ENCODE measurements at regions not wholly inside any gene's neighbourhood (a gene's known extent, or its start where the extent isn't known, plus 50 kb on each side); places are given as distances from the start of the nearest gene placed in this dataset.

GRCh38 chr6:167672738-167673137 is 154.0 kb upstream of the AFDN start:
- H3K27ac ChIP-seq (ENCODE audit: insufficient read depth, low read length), result no peak overlapping the region
- no peak overlapping the region for H3K4me3 ChIP-seq (replicated peaks in 1 of 4; ENCODE audit: control extremely low read depth in 1 of 4, insufficient read depth in 1 of 4, low read depth in 3 of 4, low read length in 4 of 4)
- TF ChIP-seq EZH2 (IDR thresholded peaks at IDR 0.05; ENCODE audit: low read length, missing control alignments) (no peak), CTCF (conservative IDR thresholded peaks at IDR 0.05 in 1 of 2, IDR thresholded peaks at IDR 0.05 in 1 of 2; ENCODE audit: low read depth in 1 of 2, low read length in 2 of 2) (no peak)
- no peaks in the 10 kb centered on the region for H4K20me1 ChIP-seq (ENCODE audit: control insufficient read depth, extremely low read depth, insufficient read depth, low read length)
- H3K79me2 ChIP-seq (ENCODE audit: control insufficient read depth, insufficient read depth, low read length), result no peaks in the 10 kb centered on the region
- H3K36me3 ChIP-seq (ENCODE audit: control insufficient read depth, insufficient read depth, low read length), result no peaks in the 10 kb centered on the region
- H3K9me3 ChIP-seq (ENCODE audit: control insufficient read depth, insufficient read depth, low read depth, low read length), result no peaks in the 10 kb centered on the region
- H3K4me2 ChIP-seq (ENCODE audit: extremely low read depth, insufficient read depth, low read length), result no peak overlapping the region
- H2AFZ ChIP-seq (ENCODE audit: low read length), result no peak overlapping the region
- DNase-seq (ENCODE audit: low read depth in 2 of 2), result no peak
- H3K9ac ChIP-seq (ENCODE audit: insufficient read depth, low read length), result no peak overlapping the region
- H3K27me3 ChIP-seq (ENCODE audit: control insufficient read depth, insufficient read depth, low read length), result no peaks in the 10 kb centered on the region
- no peaks in the 10 kb centered on the region for H3K4me1 ChIP-seq (ENCODE audit: control insufficient read depth, extremely low read depth, insufficient read depth, low read length)

DNA sequence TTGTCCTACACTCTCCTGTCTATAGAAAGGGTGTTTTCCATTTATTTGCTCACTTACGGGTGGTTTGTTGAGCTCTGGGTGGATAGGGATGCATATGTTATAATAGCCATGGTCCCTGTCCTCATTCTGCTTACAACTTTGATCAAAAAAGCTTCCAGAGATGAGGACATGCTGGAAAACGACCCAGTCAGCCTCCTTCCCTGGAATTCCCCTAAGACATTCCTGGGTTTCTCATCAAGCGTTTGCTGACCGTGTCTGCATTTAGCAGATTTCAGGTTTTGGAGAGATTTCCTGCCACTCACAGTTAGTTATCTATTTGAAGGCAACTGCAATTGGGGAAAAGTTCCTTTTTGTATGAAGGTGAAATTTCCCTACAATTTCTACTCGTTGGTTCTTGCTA is 152.8 kb upstream of the AFDN start:
- Histone ChIP-seq H3K4me3 (replicated peaks in 1 of 4; ENCODE audit: control extremely low read depth in 1 of 4, insufficient read depth in 1 of 4, low read depth in 3 of 4, low read length in 4 of 4) (no peak overlapping the region), H3K27ac (ENCODE audit: insufficient read depth, low read length) (no peak overlapping the region), H3K9ac (ENCODE audit: insufficient read depth, low read length) (no peak overlapping the region), H3K79me2 (ENCODE audit: control insufficient read depth, insufficient read depth, low read length) (no peaks in the 10 kb centered on the region), H3K27me3 (ENCODE audit: control insufficient read depth, insufficient read depth, low read length) (no peaks in the 10 kb centered on the region), H2AFZ (ENCODE audit: low read length) (no peak overlapping the region), H3K4me1 (ENCODE audit: control insufficient read depth, extremely low read depth, insufficient read depth, low read length) (no peaks in the 10 kb centered on the region), H4K20me1 (ENCODE audit: control insufficient read depth, extremely low read depth, insufficient read depth, low read length) (no peaks in the 10 kb centered on the region), H3K36me3 (ENCODE audit: control insufficient read depth, insufficient read depth, low read length) (no peaks in the 10 kb centered on the region), H3K4me2 (ENCODE audit: extremely low read depth, insufficient read depth, low read length) (no peak overlapping the region), H3K9me3 (ENCODE audit: control insufficient read depth, insufficient read depth, low read depth, low read length) (no peaks in the 10 kb centered on the region)
- TF ChIP-seq EZH2 (IDR thresholded peaks at IDR 0.05; ENCODE audit: low read length, missing control alignments) (no peak), CTCF (conservative IDR thresholded peaks at IDR 0.05 in 1 of 2, IDR thresholded peaks at IDR 0.05 in 1 of 2; ENCODE audit: low read depth in 1 of 2, low read length in 2 of 2) (no peak)
- no peak for DNase-seq (ENCODE audit: low read depth in 2 of 2)

DNA sequence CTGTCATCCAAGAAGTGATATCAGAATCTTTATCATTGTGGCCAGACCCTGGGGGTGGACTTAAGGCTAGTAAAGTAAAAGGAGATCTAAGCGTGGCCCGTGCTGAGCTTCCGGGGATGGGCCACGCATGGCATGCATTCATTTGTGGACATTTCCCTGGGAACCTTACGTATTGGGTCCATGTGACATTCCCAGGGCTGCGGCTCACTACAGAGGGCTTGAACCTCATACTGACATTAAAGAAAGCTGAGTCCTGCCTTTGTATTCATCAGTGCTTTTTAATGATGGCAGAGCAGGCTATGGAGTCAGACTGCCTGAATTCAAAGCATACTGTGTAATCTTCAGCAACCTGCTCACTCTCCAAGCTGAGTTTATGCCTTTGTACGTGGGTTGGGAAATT is 152.2 kb upstream of the AFDN start:
- Histone ChIP-seq H3K9me3 (ENCODE audit: control insufficient read depth, insufficient read depth, low read depth, low read length) (no peaks in the 10 kb centered on the region), H3K36me3 (ENCODE audit: control insufficient read depth, insufficient read depth, low read length) (no peaks in the 10 kb centered on the region), H3K9ac (ENCODE audit: insufficient read depth, low read length) (no peak overlapping the region), H3K79me2 (ENCODE audit: control insufficient read depth, insufficient read depth, low read length) (no peaks in the 10 kb centered on the region), H3K4me3 (replicated peaks in 1 of 4; ENCODE audit: control extremely low read depth in 1 of 4, insufficient read depth in 1 of 4, low read depth in 3 of 4, low read length in 4 of 4) (no peak overlapping the region), H3K27me3 (ENCODE audit: control insufficient read depth, insufficient read depth, low read length) (no peaks in the 10 kb centered on the region), H2AFZ (ENCODE audit: low read length) (no peak overlapping the region), H3K27ac (ENCODE audit: insufficient read depth, low read length) (no peak overlapping the region), H4K20me1 (ENCODE audit: control insufficient read depth, extremely low read depth, insufficient read depth, low read length) (no peaks in the 10 kb centered on the region), H3K4me1 (ENCODE audit: control insufficient read depth, extremely low read depth, insufficient read depth, low read length) (no peaks in the 10 kb centered on the region), H3K4me2 (ENCODE audit: extremely low read depth, insufficient read depth, low read length) (no peak overlapping the region)
- DNase-seq (ENCODE audit: low read depth in 2 of 2), result no peak
- no peak for TF ChIP-seq CTCF (conservative IDR thresholded peaks at IDR 0.05 in 1 of 2, IDR thresholded peaks at IDR 0.05 in 1 of 2; ENCODE audit: low read depth in 1 of 2, low read length in 2 of 2)
- no peak for TF ChIP-seq EZH2 (IDR thresholded peaks at IDR 0.05; ENCODE audit: low read length, missing control alignments)

Measured in fibroblast of lung (primary cell).